ENCODE measurements at regions not wholly inside any gene's neighbourhood (a gene's known extent, or its start where the extent isn't known, plus 50 kb on each side); places are given as distances from the start of the nearest gene placed in this dataset.

- H2BK5ac ChIP-seq (ENCODE audit: insufficient read length, low read length): no peak overlapping the region
- H3K79me1 ChIP-seq (ENCODE audit: insufficient read depth, low read depth, low read length, poor library complexity, severe bottlenecking): no peaks in the 10 kb centered on the region
- H3K27me3 ChIP-seq (ENCODE audit: insufficient read depth, low read length): no peaks in the 10 kb centered on the region
- no peaks in the 10 kb centered on the region for H3K9me3 ChIP-seq (ENCODE audit: control insufficient read depth, low read depth, low read length)
- Mint-ChIP-seq H3K27ac (no peak overlapping the region), H3K27me3 (ENCODE audit: low read depth) (no peaks in the 10 kb centered on the region), H3K4me3 (no peak overlapping the region), H3K9me3 (peaks cover 0 to 12% of the 10 kb centered on the region in 2 experiments; a peak in 3 of 5 replicates), H3K4me1 (peaks cover 0 to 3% of the 10 kb centered on the region in 2 experiments; a peak in 2 of 4 replicates), H3K36me3 (ENCODE audit: insufficient read depth in 1 of 3, low read depth in 3 of 3) (peaks cover 0 to 2% (median 0%) of the 10 kb centered on the region in 3 experiments; a peak in 1 of 7 replicates)
- no peak overlapping the region for H3K23ac ChIP-seq (ENCODE audit: insufficient read length, low read depth, low read length)
- no peak for DNase-seq
- H3K79me2 ChIP-seq (ENCODE audit: insufficient read depth, low read length): no peaks in the 10 kb centered on the region
- H3K18ac ChIP-seq (ENCODE audit: insufficient read length, low read depth, low read length): no peak overlapping the region
- no peaks in the 10 kb centered on the region for H3K23me2 ChIP-seq (ENCODE audit: insufficient read length, low read depth, low read length, poor library complexity, severe bottlenecking)
- no peak overlapping the region for H2BK120ac ChIP-seq (ENCODE audit: low read depth, low read length, poor library complexity, severe bottlenecking)
- no peak overlapping the region for H2AFZ ChIP-seq (ENCODE audit: low read length)
- H4K8ac ChIP-seq (replicated peaks; ENCODE audit: insufficient read length, low read depth, low read length): no peak overlapping the region
- no peak overlapping the region for H2AK5ac ChIP-seq (ENCODE audit: insufficient read length, low read length)
- H3K9ac ChIP-seq (ENCODE audit: extremely low read depth, insufficient read length, low read length): no peak overlapping the region
- H3K4me2 ChIP-seq (ENCODE audit: insufficient read depth, insufficient read length, low read length): no peak overlapping the region
- no peak overlapping the region for H2BK15ac ChIP-seq (ENCODE audit: low read depth, low read length)
- H3K14ac ChIP-seq (ENCODE audit: insufficient read depth, low read length): no peak overlapping the region
- H4K20me1 ChIP-seq (ENCODE audit: control insufficient read depth, insufficient read depth, insufficient read length): no peaks in the 10 kb centered on the region
- no peak overlapping the region for H4K5ac ChIP-seq (ENCODE audit: insufficient read length, low read depth, low read length)
- H3K4ac ChIP-seq (ENCODE audit: low read depth, low read length): no peak overlapping the region
- no peak overlapping the region for H3T11ph ChIP-seq (ENCODE audit: low read length)
- TF ChIP-seq CTCF (conservative IDR thresholded peaks at IDR 0.05): no peak
- no peaks in the 10 kb centered on the region for H3K4me1 ChIP-seq (ENCODE audit: insufficient read depth, low read length)
- no peak overlapping the region for H4K91ac ChIP-seq (ENCODE audit: insufficient read length, low read depth, low read length)
- H2BK20ac ChIP-seq (ENCODE audit: low read depth, low read length, poor library complexity, severe bottlenecking): no peak overlapping the region
- H3K56ac ChIP-seq (ENCODE audit: insufficient read length, low read depth, low read length): no peak overlapping the region
- no peak overlapping the region for H2BK12ac ChIP-seq (ENCODE audit: insufficient read length, low read depth, low read length)
- no peak overlapping the region for H3K27ac ChIP-seq (ENCODE audit: insufficient read length, low read depth, low read length)
Measured at GRCh38 chr5:124036786-124037185, 524.8 kb downstream of the CSNK1G3 start.
